Activated T-helper 2 cell treated with anti-CD3 and anti-CD28 coated beads, Interferon-gamma antibody, Interleukin-2, Interleukin-4, amounts not matched to agents 10 μg/mL and 5 μg/mL and 100 μg/mL, durations not matched to agents 14 hours and 24 hours and 36 hours (primary cell): ENCODE measurements at regions not wholly inside any gene's neighbourhood (a gene's known extent, or its start where the extent isn't known, plus 50 kb on each side); places are given as distances from the start of the nearest gene placed in this dataset.

Experiments used
- DNase-seq: peaks from one replicate; pipeline ENCODE4 v3.0.0; 2021; ENCODE audit warnings: low spot score
- H3K27ac Mint-ChIP-seq: one replicate; pipeline ENCODE4 v1.8.0; 2021; ENCODE audit warnings: mixed read lengths
- H3K27me3 Mint-ChIP-seq: one replicate; pipeline ENCODE4 v1.8.0; 2021; ENCODE audit warnings: low read depth, mixed read lengths
- H3K36me3 Mint-ChIP-seq: one replicate; pipeline ENCODE4 v1.8.0; 2021; ENCODE audit warnings: low read depth, mixed read lengths
- H3K4me1 Mint-ChIP-seq: one replicate; pipeline ENCODE4 v1.8.0; 2021; ENCODE audit warnings: low read depth, mixed read lengths
- H3K4me3 Mint-ChIP-seq: one replicate; pipeline ENCODE4 v1.8.0; 2021; ENCODE audit warnings: low read depth, mild to moderate bottlenecking, moderate library complexity, mixed read lengths
- H3K9me3 Mint-ChIP-seq: one replicate; pipeline ENCODE4 v1.8.0; 2021; ENCODE audit warnings: mixed read lengths
- intact Hi-C: fragments of 100-400 bp; cut with micrococcal nuclease; formaldehyde crosslinking; loops from one replicate; pipeline ENCODE4 v1.15.1; 2023

- no peak for DNase-seq
- Mint-ChIP-seq H3K4me3 (no peak overlapping the region), H3K27ac (no peak overlapping the region), H3K27me3 (no peaks in the 10 kb centered on the region), H3K9me3 (no peaks in the 10 kb centered on the region), H3K4me1 (no peaks in the 10 kb centered on the region), H3K36me3 (no peaks in the 10 kb centered on the region)
- intact Hi-C loops = no loop called here
These were observed 112.2 kb upstream of the TRPM3 start for GRCh38 chr9:71233646-71234045.

DNA sequence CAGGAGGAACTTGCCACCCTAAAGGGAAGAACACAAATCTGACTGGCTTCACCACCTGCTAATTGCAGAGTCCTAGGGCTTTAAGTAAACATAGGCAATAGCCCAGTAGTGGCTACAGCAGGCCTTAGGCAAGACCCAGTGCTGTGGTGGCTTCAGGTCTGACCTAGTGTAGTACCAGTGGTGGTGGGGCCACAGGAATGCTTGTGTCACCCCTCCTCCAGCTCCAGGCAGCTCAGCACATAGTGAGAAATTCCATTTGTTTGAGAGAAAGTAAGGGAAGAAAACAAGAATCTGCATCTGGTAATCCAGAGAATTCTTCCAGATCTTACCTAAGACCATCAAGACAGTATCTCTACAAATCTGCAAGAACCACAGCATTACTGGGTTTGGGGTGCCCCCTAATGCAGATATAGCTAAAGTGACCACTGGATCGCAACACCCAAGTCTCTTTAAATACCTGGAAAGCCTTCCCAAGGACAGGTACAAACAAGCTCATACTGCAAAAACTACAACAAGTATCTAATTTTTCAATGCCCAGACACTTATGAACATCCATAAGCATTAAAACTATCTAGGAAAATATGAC is 102.6 kb upstream of the TRPM3 start:
- no peaks in the 10 kb centered on the region for H3K9me3 Mint-ChIP-seq
- no peaks in the 10 kb centered on the region for H3K4me1 Mint-ChIP-seq
- intact Hi-C loops = no loop called here
- H3K27ac Mint-ChIP-seq = no peak overlapping the region
- no peaks in the 10 kb centered on the region for H3K36me3 Mint-ChIP-seq
- H3K4me3 Mint-ChIP-seq = no peak overlapping the region
- H3K27me3 Mint-ChIP-seq = no peaks in the 10 kb centered on the region
- DNase-seq = no peak

DNA sequence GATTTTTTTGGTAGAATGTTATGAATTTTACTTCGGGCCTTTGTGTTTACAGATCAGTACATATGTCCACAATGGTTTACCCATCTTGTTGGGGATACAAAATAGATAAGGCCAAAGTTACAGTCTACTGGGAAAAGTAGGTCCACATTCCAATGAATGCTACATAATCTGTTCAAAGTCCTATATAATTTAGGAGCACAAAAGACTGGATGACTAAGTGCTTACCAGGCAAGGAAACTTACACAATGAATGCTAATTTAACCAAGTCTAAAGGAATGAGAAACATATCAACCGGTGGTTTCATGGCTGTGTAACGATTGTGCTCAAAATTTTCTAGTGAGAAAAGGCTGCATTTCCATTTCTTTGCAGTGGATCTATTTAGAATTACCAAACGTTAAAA is 97.4 kb upstream of the TRPM3 start:
- Mint-ChIP-seq H3K4me3 (no peak overlapping the region), H3K36me3 (no peaks in the 10 kb centered on the region), H3K9me3 (peaks cover 9% of the 10 kb centered on the region), H3K27me3 (no peaks in the 10 kb centered on the region), H3K27ac (no peak overlapping the region), H3K4me1 (no peaks in the 10 kb centered on the region)
- DNase-seq = no peak
- intact Hi-C loops = no loop called here

- H3K27ac Mint-ChIP-seq = no peak overlapping the region
- no peaks in the 10 kb centered on the region for H3K27me3 Mint-ChIP-seq
- DNase-seq = no peak
- H3K36me3 Mint-ChIP-seq = no peaks in the 10 kb centered on the region
- intact Hi-C loops = no loop called here
- no peak overlapping the region for H3K4me3 Mint-ChIP-seq
- H3K9me3 Mint-ChIP-seq = peaks cover 9% of the 10 kb centered on the region
- no peaks in the 10 kb centered on the region for H3K4me1 Mint-ChIP-seq
These were observed 92.2 kb upstream of the TRPM3 start for GRCh38 chr9:71213633-71214032.

- H3K4me3 Mint-ChIP-seq = no peak overlapping the region
- no peaks in the 10 kb centered on the region for H3K4me1 Mint-ChIP-seq
- no peak for DNase-seq
- intact Hi-C loops = no loop called here
- peaks cover 9% of the 10 kb centered on the region for H3K9me3 Mint-ChIP-seq
- H3K27ac Mint-ChIP-seq = no peak overlapping the region
- H3K36me3 Mint-ChIP-seq = no peaks in the 10 kb centered on the region
- no peaks in the 10 kb centered on the region for H3K27me3 Mint-ChIP-seq
These were observed 88.9 kb upstream of the TRPM3 start for GRCh38 chr9:71210326-71210725.

DNA sequence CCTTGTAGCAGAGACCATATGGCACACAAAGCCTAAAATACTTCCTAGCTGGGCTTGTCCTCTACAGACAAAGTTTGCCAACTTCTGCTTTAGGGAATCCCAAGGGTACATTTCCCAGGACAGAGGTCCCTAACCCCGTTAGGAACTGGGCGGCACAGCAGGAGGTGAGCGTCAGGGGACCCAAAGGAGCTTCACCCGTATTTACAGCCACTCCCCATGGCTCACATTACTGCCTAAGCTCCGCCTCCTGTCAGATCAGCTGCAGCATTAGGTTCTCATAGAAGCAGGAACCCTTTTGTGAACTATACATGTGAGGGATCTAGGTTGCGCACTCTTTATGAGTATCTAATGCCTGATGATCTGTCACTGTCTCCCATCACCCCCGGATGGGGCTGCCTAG is 88.5 kb upstream of the TRPM3 start:
- Mint-ChIP-seq H3K27me3 (no peaks in the 10 kb centered on the region), H3K9me3 (peaks cover 8% of the 10 kb centered on the region), H3K27ac (no peak overlapping the region), H3K36me3 (no peaks in the 10 kb centered on the region), H3K4me3 (no peak overlapping the region), H3K4me1 (no peaks in the 10 kb centered on the region)
- DNase-seq = no peak
- intact Hi-C loops = no loop called here

GRCh38 chr9:71202931-71203330 is 81.5 kb upstream of the TRPM3 start:
- Mint-ChIP-seq H3K27me3 (no peaks in the 10 kb centered on the region), H3K4me3 (no peak overlapping the region), H3K4me1 (no peaks in the 10 kb centered on the region), H3K9me3 (no peaks in the 10 kb centered on the region), H3K36me3 (no peaks in the 10 kb centered on the region), H3K27ac (no peak overlapping the region)
- no peak for DNase-seq
- intact Hi-C loops = no loop called here

DNA sequence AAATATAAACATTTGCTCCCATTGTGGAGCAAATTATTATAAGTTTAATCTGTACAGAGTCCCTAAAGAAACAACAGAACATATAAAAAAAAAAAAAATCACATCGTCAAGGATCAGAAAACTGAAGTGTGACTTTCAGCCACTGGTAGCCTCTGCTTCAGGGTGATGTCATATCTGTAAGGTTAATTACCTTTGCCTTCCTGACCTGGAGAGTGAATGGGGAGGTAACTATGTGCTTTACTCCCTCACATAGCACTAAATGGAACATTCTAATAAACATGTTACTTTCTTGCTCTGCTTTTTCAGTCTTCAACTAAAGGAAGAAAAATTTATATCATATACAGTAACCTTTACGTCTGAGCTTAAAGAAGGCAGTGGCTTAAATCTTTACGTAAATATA is 70.3 kb upstream of the TRPM3 start:
- Mint-ChIP-seq H3K36me3 (no peaks in the 10 kb centered on the region), H3K9me3 (peaks cover 4% of the 10 kb centered on the region), H3K27me3 (no peaks in the 10 kb centered on the region), H3K4me3 (no peak overlapping the region), H3K4me1 (no peaks in the 10 kb centered on the region), H3K27ac (no peak overlapping the region)
- intact Hi-C loops = no loop called here
- DNase-seq = no peak

GRCh38 chr9:71183251-71183650 is 61.8 kb upstream of the TRPM3 start:
- Mint-ChIP-seq H3K27ac (no peak overlapping the region), H3K4me1 (no peaks in the 10 kb centered on the region), H3K9me3 (no peaks in the 10 kb centered on the region), H3K27me3 (no peaks in the 10 kb centered on the region), H3K4me3 (no peak overlapping the region), H3K36me3 (no peaks in the 10 kb centered on the region)
- no peak for DNase-seq
- intact Hi-C loops = no loop called here

- intact Hi-C loops = no loop called here
- H3K27me3 Mint-ChIP-seq = no peaks in the 10 kb centered on the region
- DNase-seq = no peak
- no peak overlapping the region for H3K4me3 Mint-ChIP-seq
- no peak overlapping the region for H3K27ac Mint-ChIP-seq
- H3K9me3 Mint-ChIP-seq = no peaks in the 10 kb centered on the region
- no peaks in the 10 kb centered on the region for H3K36me3 Mint-ChIP-seq
- no peaks in the 10 kb centered on the region for H3K4me1 Mint-ChIP-seq
These were observed 57.8 kb upstream of the TRPM3 start for GRCh38 chr9:71179183-71179582.

DNA sequence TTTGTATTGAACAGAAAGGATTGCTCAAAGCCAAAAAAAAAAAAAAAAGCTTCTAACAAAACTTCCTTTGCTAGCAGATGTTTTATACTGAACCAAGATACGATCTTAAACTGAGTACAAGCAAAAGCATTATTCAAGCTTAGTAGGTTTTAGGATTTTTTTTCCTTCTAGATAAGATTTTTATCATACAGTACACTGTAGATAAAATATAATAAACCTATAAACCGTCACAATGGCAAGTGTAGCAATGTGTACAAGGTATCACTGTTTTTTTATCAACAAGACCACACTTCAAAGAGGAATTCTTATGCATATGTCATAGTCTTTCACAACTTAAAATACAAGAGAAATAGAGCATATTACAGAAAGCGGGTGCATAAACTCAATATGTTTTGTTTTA is 56.5 kb upstream of the TRPM3 start:
- intact Hi-C loops = no loop called here
- H3K4me3 Mint-ChIP-seq = no peak overlapping the region
- no peaks in the 10 kb centered on the region for H3K27me3 Mint-ChIP-seq
- H3K9me3 Mint-ChIP-seq = no peaks in the 10 kb centered on the region
- H3K4me1 Mint-ChIP-seq = no peaks in the 10 kb centered on the region
- no peaks in the 10 kb centered on the region for H3K36me3 Mint-ChIP-seq
- H3K27ac Mint-ChIP-seq = no peak overlapping the region
- no peak for DNase-seq

GRCh38 chr9:71171517-71171916 is 50.1 kb upstream of the TRPM3 start:
- no peaks in the 10 kb centered on the region for H3K27me3 Mint-ChIP-seq
- intact Hi-C loops = no loop called here
- no peak overlapping the region for H3K4me3 Mint-ChIP-seq
- H3K4me1 Mint-ChIP-seq = no peaks in the 10 kb centered on the region
- no peak overlapping the region for H3K27ac Mint-ChIP-seq
- no peaks in the 10 kb centered on the region for H3K9me3 Mint-ChIP-seq
- H3K36me3 Mint-ChIP-seq = no peaks in the 10 kb centered on the region
- no peak for DNase-seq
